OCI-LY7 (cell line): ENCODE measurements at regions not wholly inside any gene's neighbourhood (a gene's known extent, or its start where the extent isn't known, plus 50 kb on each side); places are given as distances from the start of the nearest gene placed in this dataset.

ENCODE experiments used
- BruUV-seq: library from RNA; stranded (reverse); fragments of 400-500 nt; replicated peaks from 2 replicates; lab custom pipeline; 2021; lab: Mats Ljungman, UMichigan
- CTCF ChIA-PET: fragments of 300-600 bp; sonication (Branson Sonifier 250); formaldehyde crosslinking; loops from one replicate; lab custom pipeline; 2022; ENCODE audit warnings: antibody characterized with exemption; ENCODE audit not compliant: unreplicated experiment; lab: Charles Lee
- POLR2A ChIA-PET: fragments of 300-600 bp; sonication (Branson Sonifier 250); formaldehyde crosslinking; loops from one replicate; lab custom pipeline; 2022; ENCODE audit warnings: antibody characterized with exemption; lab: Charles Lee
- DNase-seq: peaks from one replicate; pipeline ENCODE4 v3.0.0-alpha.2; 2015; ENCODE audit warnings: low spot score
- H2AFZ ChIP-seq: fragments of 200-600 bp; sonication (generic), shearing (Covaris generic); 2 replicates; pipeline ENCODE4 v1.6.1; 2014; ENCODE audit warnings: mild to moderate bottlenecking, antibody characterized with exemption, low read length, moderate library complexity
- H3K27ac ChIP-seq: fragments of 200-600 bp; sonication (generic); 2 replicates; pipeline ENCODE4 v1.5.1; 2014; ENCODE audit warnings: mixed run types, low read depth, mild to moderate bottlenecking, moderate library complexity, low read length, inconsistent platforms; ENCODE audit not compliant: poor library complexity, severe bottlenecking
- H3K36me3 ChIP-seq: fragments of 200-600 bp; sonication (generic); 2 replicates; pipeline ENCODE4 v1.6.1; 2014; ENCODE audit warnings: mild to moderate bottlenecking, antibody characterized with exemption, low read length, moderate library complexity, mixed read lengths; ENCODE audit not compliant: insufficient read depth
- H3K4me1 ChIP-seq: fragments of 200-600 bp; sonication (generic); 2 replicates; pipeline ENCODE4 v1.5.1; 2014; ENCODE audit warnings: mild to moderate bottlenecking, low read length; ENCODE audit not compliant: insufficient read depth, poor library complexity, severe bottlenecking
- H3K4me2 ChIP-seq: fragments of 200-600 bp; sonication (generic); 2 replicates; pipeline ENCODE4 v1.6.1; 2014; ENCODE audit warnings: mild to moderate bottlenecking, low read length
- H3K4me3 ChIP-seq: fragments of 200-600 bp; sonication (generic); 2 replicates; pipeline ENCODE4 v1.5.1; 2014; ENCODE audit warnings: mild to moderate bottlenecking, low read depth, low read length; ENCODE audit not compliant: poor library complexity, severe bottlenecking
- H3K79me2 ChIP-seq: fragments of 200-600 bp; sonication (generic); 2 replicates; pipeline ENCODE4 v1.6.1; 2016; ENCODE audit warnings: low read depth, mild to moderate bottlenecking, low read length, moderate library complexity, mixed read lengths; ENCODE audit not compliant: insufficient read depth
- H3K9me2 ChIP-seq: fragments of 200-600 bp; sonication (generic); 2 replicates; pipeline ENCODE4 v1.6.1; 2016; ENCODE audit warnings: mild to moderate bottlenecking, low read length, mixed read lengths; ENCODE audit not compliant: insufficient read depth
- H3K9me3 ChIP-seq: fragments of 200-600 bp; sonication (generic); 2 replicates; pipeline ENCODE4 v1.6.1; 2014; ENCODE audit warnings: mild to moderate bottlenecking, mixed run types, low read length, mixed read lengths
- H4K20me1 ChIP-seq: fragments of 200-600 bp; sonication (generic); 2 replicates; pipeline ENCODE4 v1.6.1; 2014; ENCODE audit warnings: mild to moderate bottlenecking, antibody characterized with exemption, low read length, moderate library complexity, mixed read lengths; ENCODE audit not compliant: insufficient read depth
- EZH2phosphoT487 ChIP-seq: fragments of 200-600 bp; sonication (generic); IDR thresholded peaks from 2 replicates; pipeline ENCODE4 v1.6.1; 2018; ENCODE audit warnings: low read depth, borderline replicate concordance, mild to moderate bottlenecking, mixed run types, antibody characterized with exemption, low read length, moderate library complexity, mixed read lengths
- intact Hi-C: fragments of 100-400 bp; cut with micrococcal nuclease; formaldehyde crosslinking; loops from one replicate; pipeline ENCODE4 v1.10.0; 2022; ENCODE audit not compliant: unreplicated experiment
- TF ChIP-seq, protein P1 (sequence below): fragments of 200-600 bp; sonication (generic); conservative IDR thresholded peaks from 2 replicates; pipeline ENCODE4 v1.5.1; 2014; ENCODE audit warnings: mild to moderate bottlenecking, antibody characterized with exemption, low read length, moderate library complexity, mixed read lengths

DNA sequence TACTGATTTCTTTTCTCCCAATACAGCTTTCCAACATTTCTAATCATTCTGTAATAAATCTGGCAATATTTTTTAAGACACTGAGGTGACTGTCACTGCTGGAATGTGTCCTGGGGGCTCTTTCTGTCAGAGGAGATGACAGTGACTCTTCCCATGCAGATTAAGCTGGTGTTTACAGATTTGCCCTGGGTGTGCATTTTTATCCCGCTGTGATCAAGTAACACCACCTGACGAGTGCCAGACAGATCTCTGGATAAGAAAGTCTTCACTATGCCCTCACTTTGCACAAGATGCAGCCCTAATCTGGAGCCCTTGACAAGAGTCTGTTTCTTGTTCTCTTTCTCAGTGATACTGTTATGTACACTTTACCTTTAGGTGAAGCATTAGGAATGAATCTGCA lies 477.7 kb downstream of the ZIC1 start:
- no peak overlapping the region for H2AFZ ChIP-seq
- POLR2A ChIA-PET: interaction anchor here (1.0 kb wide), 1 partner anchor 41 kb away, joined by 3 read pairs; no protein-coding TSS in a partner anchor
- H3K9me3 ChIP-seq: no peaks in the 10 kb centered on the region
- H3K36me3 ChIP-seq: no peaks in the 10 kb centered on the region
- no peak for TF ChIP-seq EZH2phosphoT487
- TF ChIP-seq, protein P1, sequence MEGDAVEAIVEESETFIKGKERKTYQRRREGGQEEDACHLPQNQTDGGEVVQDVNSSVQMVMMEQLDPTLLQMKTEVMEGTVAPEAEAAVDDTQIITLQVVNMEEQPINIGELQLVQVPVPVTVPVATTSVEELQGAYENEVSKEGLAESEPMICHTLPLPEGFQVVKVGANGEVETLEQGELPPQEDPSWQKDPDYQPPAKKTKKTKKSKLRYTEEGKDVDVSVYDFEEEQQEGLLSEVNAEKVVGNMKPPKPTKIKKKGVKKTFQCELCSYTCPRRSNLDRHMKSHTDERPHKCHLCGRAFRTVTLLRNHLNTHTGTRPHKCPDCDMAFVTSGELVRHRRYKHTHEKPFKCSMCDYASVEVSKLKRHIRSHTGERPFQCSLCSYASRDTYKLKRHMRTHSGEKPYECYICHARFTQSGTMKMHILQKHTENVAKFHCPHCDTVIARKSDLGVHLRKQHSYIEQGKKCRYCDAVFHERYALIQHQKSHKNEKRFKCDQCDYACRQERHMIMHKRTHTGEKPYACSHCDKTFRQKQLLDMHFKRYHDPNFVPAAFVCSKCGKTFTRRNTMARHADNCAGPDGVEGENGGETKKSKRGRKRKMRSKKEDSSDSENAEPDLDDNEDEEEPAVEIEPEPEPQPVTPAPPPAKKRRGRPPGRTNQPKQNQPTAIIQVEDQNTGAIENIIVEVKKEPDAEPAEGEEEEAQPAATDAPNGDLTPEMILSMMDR: no peak
- no peak overlapping the region for H3K4me2 ChIP-seq
- H3K4me3 ChIP-seq: no peak overlapping the region
- H4K20me1 ChIP-seq: no peaks in the 10 kb centered on the region
- CTCF ChIA-PET: no interaction called here
- intact Hi-C loops: no loop called here
- DNase-seq: no peak
- no peak overlapping the region for H3K27ac ChIP-seq
- H3K79me2 ChIP-seq: no peaks in the 10 kb centered on the region
- H3K9me2 ChIP-seq: no peaks in the 10 kb centered on the region
- H3K4me1 ChIP-seq: no peaks in the 10 kb centered on the region
- BruUV-seq: no TSS peak

DNA sequence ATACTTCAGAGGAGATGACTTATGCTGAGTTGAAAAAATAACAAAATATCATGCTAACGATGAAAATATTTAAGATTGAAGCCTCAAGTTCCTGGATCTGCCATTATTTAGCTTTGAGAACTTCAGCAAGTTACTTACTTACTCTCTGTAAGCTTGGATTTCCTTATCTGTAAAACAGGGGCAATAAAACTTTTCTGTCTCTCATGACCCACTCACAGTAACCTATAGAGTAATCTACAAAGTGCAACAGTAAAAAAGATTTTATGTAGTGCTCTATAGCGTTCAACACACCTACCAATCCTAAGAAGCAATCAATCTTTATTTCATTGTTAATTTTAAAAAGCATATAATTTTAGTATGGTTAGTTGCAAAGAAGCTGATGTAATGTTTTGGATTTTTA lies 478.6 kb downstream of the ZIC1 start:
- H3K27ac ChIP-seq: no peak overlapping the region
- H3K4me1 ChIP-seq: no peaks in the 10 kb centered on the region
- no peaks in the 10 kb centered on the region for H3K36me3 ChIP-seq
- no peaks in the 10 kb centered on the region for H3K9me3 ChIP-seq
- H4K20me1 ChIP-seq: no peaks in the 10 kb centered on the region
- CTCF ChIA-PET: no interaction called here
- H3K9me2 ChIP-seq: no peaks in the 10 kb centered on the region
- no peak overlapping the region for H3K4me3 ChIP-seq
- no peak overlapping the region for H3K4me2 ChIP-seq
- BruUV-seq: no TSS peak
- TF ChIP-seq EZH2phosphoT487: no peak
- TF ChIP-seq, protein P1: no peak
- DNase-seq: no peak
- H3K79me2 ChIP-seq: no peaks in the 10 kb centered on the region
- no peak overlapping the region for H2AFZ ChIP-seq
- POLR2A ChIA-PET: no interaction called here
- intact Hi-C loops: no loop called here

DNA sequence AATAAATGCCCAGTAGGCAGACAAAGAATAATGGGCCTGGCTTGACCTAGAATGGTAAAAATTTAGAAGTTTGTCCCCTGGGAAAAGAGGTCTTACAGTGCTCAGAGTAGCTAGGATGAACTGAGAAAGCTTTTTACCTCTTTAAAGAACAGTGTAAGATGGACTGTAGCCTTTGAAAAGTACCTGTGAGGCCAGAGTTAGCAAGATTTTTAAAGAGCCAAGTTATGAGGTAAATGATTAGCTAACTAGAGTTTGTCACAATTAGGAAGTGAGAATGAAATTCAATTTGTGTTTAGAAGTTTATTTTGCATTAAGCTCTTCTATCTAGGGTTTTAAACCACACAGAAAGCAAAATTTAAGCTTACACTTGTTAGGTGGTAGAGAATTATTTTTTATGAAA lies 480.9 kb downstream of the ZIC1 start:
- Histone ChIP-seq H3K4me1 (no peaks in the 10 kb centered on the region), H3K79me2 (no peaks in the 10 kb centered on the region), H3K4me2 (no peak overlapping the region), H3K4me3 (no peak overlapping the region), H3K36me3 (no peaks in the 10 kb centered on the region), H3K27ac (no peak overlapping the region), H2AFZ (no peak overlapping the region), H4K20me1 (no peaks in the 10 kb centered on the region), H3K9me3 (no peaks in the 10 kb centered on the region), H3K9me2 (no peaks in the 10 kb centered on the region)
- CTCF ChIA-PET: no interaction called here
- no peak for TF ChIP-seq EZH2phosphoT487
- TF ChIP-seq, protein P1: no peak
- DNase-seq: no peak
- no TSS peak for BruUV-seq
- POLR2A ChIA-PET: no interaction called here
- intact Hi-C loops: no loop called here
